IMR-90 (cell line): ENCODE measurements at regions not wholly inside any gene's neighbourhood (a gene's known extent, or its start where the extent isn't known, plus 50 kb on each side); places are given as distances from the start of the nearest gene placed in this dataset.

Source experiments
- ATAC-seq: fragments of 200-7000 bp; cut with Tn5 transposase; 2 replicates; pipeline ENCODE4 v1.9.1; 2020; ENCODE audit warnings: low read depth, mild to moderate bottlenecking, moderate library complexity
- BruUV-seq: library from RNA; stranded (reverse); fragments of 400-500 nt; replicated peaks from 2 replicates; lab custom pipeline; 2021; lab: Mats Ljungman, UMichigan
- CTCF ChIA-PET: fragments of 300-600 bp; formaldehyde crosslinking; extraction: SDS; loops from one replicate; lab custom pipeline; 2021; ENCODE audit warnings: antibody characterized with exemption; lab: Yijun Ruan, JAX
- POLR2A ChIA-PET: fragments of 300-600 bp; sonication (Branson Sonifier 250); formaldehyde crosslinking; loops from one replicate; lab custom pipeline; 2022; ENCODE audit warnings: antibody characterized with exemption; ENCODE audit not compliant: unreplicated experiment; lab: Charles Lee
- DNase-seq: peaks from one replicate; pipeline ENCODE4 v3.0.0; 2013
- H2AFZ ChIP-seq: replicated peaks from 2 replicates; pipeline ENCODE3; 2013; ENCODE audit warnings: low read length, mild to moderate bottlenecking; ENCODE audit not compliant: poor library complexity
- H2AK5ac ChIP-seq: 2 replicates; pipeline ENCODE4 v1.6.1; 2013; ENCODE audit warnings: low read depth, low read length, inconsistent platforms
- H2AK9ac ChIP-seq: replicated peaks from 2 replicates; pipeline ENCODE3; 2013; ENCODE audit warnings: mild to moderate bottlenecking, low read depth, low read length, moderate library complexity; ENCODE audit not compliant: poor library complexity
- H2BK120ac ChIP-seq: 2 replicates; pipeline ENCODE4 v1.6.1; 2013; ENCODE audit warnings: low read depth, low read length, inconsistent platforms
- H2BK15ac ChIP-seq: 3 replicates; pipeline ENCODE4 v1.6.1; 2013; ENCODE audit warnings: low read depth, low read length, inconsistent platforms
- H2BK20ac ChIP-seq: 2 replicates; pipeline ENCODE4 v1.6.1; 2013; ENCODE audit warnings: low read depth, mild to moderate bottlenecking, inconsistent platforms, low read length, moderate library complexity
- H2BK5ac ChIP-seq: 2 replicates; pipeline ENCODE4 v1.6.1; 2013; ENCODE audit warnings: mild to moderate bottlenecking, low read depth, low read length, inconsistent platforms; ENCODE audit not compliant: poor library complexity, severe bottlenecking
- H3K14ac ChIP-seq: replicated peaks from 2 replicates; pipeline ENCODE4 v1.6.1; 2013; ENCODE audit warnings: low read depth, low read length, inconsistent platforms
- H3K18ac ChIP-seq: 2 replicates; pipeline ENCODE4 v1.6.1; 2013; ENCODE audit warnings: low read depth, low read length, control low read depth
- H3K23ac ChIP-seq: 2 replicates; pipeline ENCODE4 v1.6.1; 2013; ENCODE audit warnings: low read depth, low read length, inconsistent platforms
- H3K27ac ChIP-seq: 2 replicates; pipeline ENCODE4 v1.5.1; 2013; ENCODE audit warnings: mild to moderate bottlenecking, control low read depth, low read length; ENCODE audit not compliant: insufficient read depth
- H3K27me3 ChIP-seq: 2 replicates; pipeline ENCODE4 v1.6.1; 2013; ENCODE audit warnings: low read length; ENCODE audit not compliant: control insufficient read depth, insufficient read depth
- H3K36me3 ChIP-seq: 2 replicates; pipeline ENCODE4 v1.6.1; 2013; ENCODE audit warnings: low read length, mixed read lengths; ENCODE audit not compliant: control insufficient read depth, insufficient read depth
- H3K4ac ChIP-seq: 2 replicates; pipeline ENCODE4 v1.6.1; 2013; ENCODE audit warnings: low read depth, low read length, inconsistent platforms
- H3K4me1 ChIP-seq: 2 replicates; pipeline ENCODE4 v1.6.1; 2013; ENCODE audit warnings: low read length, mixed read lengths; ENCODE audit not compliant: control insufficient read depth, insufficient read depth
- H3K4me2 ChIP-seq: 2 replicates; pipeline ENCODE4 v1.6.1; 2013; ENCODE audit warnings: low read depth, mild to moderate bottlenecking, control low read depth, low read length, moderate library complexity
- H3K4me3 ChIP-seq: 2 replicates; pipeline ENCODE4 v1.5.1; 2013; ENCODE audit warnings: low read depth, mild to moderate bottlenecking, control low read depth, low read length, moderate library complexity; ENCODE audit not compliant: insufficient read depth
- H3K56ac ChIP-seq: 2 replicates; pipeline ENCODE4 v1.6.1; 2013; ENCODE audit warnings: low read length, inconsistent platforms; ENCODE audit not compliant: insufficient read depth; ENCODE audit errors: extremely low read depth
- H3K79me1 ChIP-seq, 2 experiments: 2 replicates each; pipeline ENCODE4 v1.6.1; 2013; ENCODE audit warnings: low read length in 2 of 2, inconsistent platforms in 1 of 2, low read depth in 1 of 2
- H3K9ac ChIP-seq: 2 replicates; pipeline ENCODE4 v1.6.1; 2013; ENCODE audit warnings: low read depth, low read length, control low read depth
- H3K9me1 ChIP-seq: 2 replicates; pipeline ENCODE4 v1.6.1; 2013; ENCODE audit warnings: low read length, inconsistent platforms; ENCODE audit not compliant: insufficient read depth
- H3K9me3 ChIP-seq: 2 replicates; pipeline ENCODE4 v1.6.1; 2013; ENCODE audit warnings: low read length; ENCODE audit not compliant: control insufficient read depth, insufficient read depth
- H4K20me1 ChIP-seq: 2 replicates; pipeline ENCODE4 v1.6.1; 2013; ENCODE audit warnings: low read length, inconsistent platforms; ENCODE audit not compliant: insufficient read depth
- H4K5ac ChIP-seq: 2 replicates; pipeline ENCODE4 v1.6.1; 2013; ENCODE audit warnings: mild to moderate bottlenecking, low read depth, low read length, control low read depth
- H4K8ac ChIP-seq, 2 experiments: 2 replicates each; pipeline ENCODE4 v1.6.1; 2013; ENCODE audit warnings: low read depth in 2 of 2, low read length in 2 of 2, control low read depth in 1 of 2, inconsistent platforms in 1 of 2
- H4K91ac ChIP-seq: 2 replicates; pipeline ENCODE4 v1.6.1; 2013; ENCODE audit warnings: low read depth, low read length, inconsistent platforms; ENCODE audit not compliant: insufficient read depth
- BHLHE40 ChIP-seq: fragments of 150-350 bp; IDR thresholded peaks from 2 replicates; pipeline ENCODE4 v1.6.1; 2016; ENCODE audit warnings: mild to moderate bottlenecking, low read depth, low read length
- CHD1 ChIP-seq: IDR thresholded peaks from 2 replicates; pipeline ENCODE4 v1.6.1; 2012; ENCODE audit warnings: low read depth, low read length, improper control_type of control experiment
- CTCF ChIP-seq: conservative IDR thresholded peaks from 2 replicates; pipeline ENCODE4 v1.5.1; 2012; ENCODE audit warnings: mild to moderate bottlenecking, low read depth, low read length, improper control_type of control experiment
- ELK1 ChIP-seq: fragments of 150-350 bp; IDR thresholded peaks from 2 replicates; pipeline ENCODE4 v1.6.1; 2016; ENCODE audit warnings: low read depth, mild to moderate bottlenecking, low read length, moderate library complexity, borderline replicate concordance
- NFE2L2 ChIP-seq: fragments of 150-350 bp; IDR thresholded peaks from 2 replicates; pipeline ENCODE4 v1.6.1; 2016; ENCODE audit warnings: low read depth, mild to moderate bottlenecking, low read length
- POLR2A ChIP-seq: IDR thresholded peaks from 2 replicates; pipeline ENCODE4 v1.6.1; 2012; ENCODE audit warnings: mild to moderate bottlenecking, low read depth, low read length
- RFX5 ChIP-seq: IDR thresholded peaks from 2 replicates; pipeline ENCODE4 v1.8.0; 2012; ENCODE audit warnings: low read depth, mild to moderate bottlenecking, low read length, moderate library complexity
- SMC3 ChIP-seq: fragments of 150-350 bp; IDR thresholded peaks from 2 replicates; pipeline ENCODE4 v1.6.1; 2016; ENCODE audit warnings: low read depth, mild to moderate bottlenecking, antibody characterized with exemption, low read length, moderate library complexity
- WGBS, 2 experiments: methylation state at CpG; one replicate each; pipeline versions ENCODE4 v1.1.5 to v1.1.7; 2013; ENCODE audit warnings: missing lambda C conversion rate in 2 of 2; ENCODE audit not compliant: insufficient read length in 1 of 2; ENCODE audit errors: extremely low coverage in 2 of 2; 5-methylcytosine and 5-hydroxymethylcytosine counted together
- dilution Hi-C: fragments of 300-500 bp; cut with HindIII; formaldehyde crosslinking; loops from one replicate; pipeline ENCODE4 v1.14.3; 2018; ENCODE audit warnings: low sequenced_read_pairs; ENCODE audit not compliant: unreplicated experiment
- in situ Hi-C: fragments of 300-500 bp; cut with MboI; formaldehyde crosslinking; loops from 3 replicates; pipeline ENCODE4 v1.14.3; 2019; ENCODE audit warnings: low sequenced_read_pairs, inconsistent platforms, mixed read lengths
- intact Hi-C: fragments of 100-400 bp; cut with micrococcal nuclease; formaldehyde crosslinking; loops from 2 replicates; pipeline ENCODE4 v1.10.0; 2022

GRCh38 chr7:13024121-13024674 lies 336.8 kb downstream of the ARL4A start:
- no peak overlapping the region for H3K4me2 ChIP-seq
- H3K9me1 ChIP-seq, result no peaks in the 10 kb centered on the region
- H3K4ac ChIP-seq, result no peak overlapping the region
- no peak overlapping the region for H3K18ac ChIP-seq
- no peaks in the 10 kb centered on the region for H3K9me3 ChIP-seq
- CTCF ChIA-PET, result no interaction called here
- no peak overlapping the region for H2BK5ac ChIP-seq
- H3K4me3 ChIP-seq, result no peak overlapping the region
- H2AK5ac ChIP-seq, result no peak overlapping the region
- H2BK120ac ChIP-seq, result no peak overlapping the region
- no peak overlapping the region for H4K5ac ChIP-seq
- no peaks in the 10 kb centered on the region for H3K79me1 ChIP-seq
- H3K4me1 ChIP-seq, result peaks cover 2% of the 10 kb centered on the region; the same call in 1 of the 2 replicates
- H3K9ac ChIP-seq, result no peak overlapping the region
- H4K91ac ChIP-seq, result no peak overlapping the region
- no peak overlapping the region for H4K8ac ChIP-seq
- no CpG with 5 or more reads among the region's 1 CpG for WGBS, 2 experiments
- no peak overlapping the region for H2BK15ac ChIP-seq
- H3K27ac ChIP-seq, result no peak overlapping the region
- dilution Hi-C loops, result no loop called here
- no peak overlapping the region for H2AK9ac ChIP-seq
- no peak overlapping the region for H3K14ac ChIP-seq
- no peaks in the 10 kb centered on the region for H3K36me3 ChIP-seq
- no peaks in the 10 kb centered on the region for H4K20me1 ChIP-seq
- in situ Hi-C loops, result no loop called here
- TF ChIP-seq SMC3, result no peak
- no peak for TF ChIP-seq RFX5
- no peak for TF ChIP-seq CTCF
- TF ChIP-seq NFE2L2, result no peak
- no peak for TF ChIP-seq CHD1
- no peak for TF ChIP-seq BHLHE40
- no peak for TF ChIP-seq POLR2A
- no peak for TF ChIP-seq ELK1
- intact Hi-C loops, result no loop called here
- H3K23ac ChIP-seq, result no peak overlapping the region
- no TSS peak for BruUV-seq
- no peak overlapping the region for H3K56ac ChIP-seq
- ATAC-seq (no peak), DNase-seq (no peak)
- no peak overlapping the region for H2AFZ ChIP-seq
- no peaks in the 10 kb centered on the region for H3K27me3 ChIP-seq
- POLR2A ChIA-PET, result no interaction called here
- H2BK20ac ChIP-seq, result no peak overlapping the region
